ENCODE measurements at regions not wholly inside any gene's neighbourhood (a gene's known extent, or its start where the extent isn't known, plus 50 kb on each side); places are given as distances from the start of the nearest gene placed in this dataset.

DNA sequence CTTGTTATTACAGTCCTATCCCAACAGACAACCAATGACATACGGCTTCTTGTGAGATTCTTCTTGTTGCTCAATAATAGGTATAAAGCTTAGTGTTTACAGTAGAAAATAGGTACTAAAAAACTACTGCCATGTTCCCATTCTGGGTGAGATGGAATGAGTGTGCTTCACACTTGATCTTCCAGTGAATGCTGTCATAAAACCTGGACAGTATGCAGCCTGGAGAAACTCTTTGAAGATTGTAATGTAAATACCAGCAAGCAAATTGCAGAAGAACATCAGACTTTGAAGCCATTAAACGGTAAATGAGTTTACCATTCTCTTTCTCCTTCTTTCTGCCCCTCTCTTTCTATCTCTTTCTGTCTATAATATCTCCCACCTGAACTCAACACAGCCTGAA, 663.7 kb upstream of the COBL start:
- Histone ChIP-seq H3K9ac (ENCODE audit: low read length) (no peak overlapping the region), H3K27me3 (ENCODE audit: insufficient read depth, low read length) (no peaks in the 10 kb centered on the region), H3K27ac (ENCODE audit: low read depth, low read length) (no peak overlapping the region), H3K4me1 (ENCODE audit: insufficient read depth, low read length) (no peaks in the 10 kb centered on the region), H3K79me2 (ENCODE audit: insufficient read depth, low read length) (no peaks in the 10 kb centered on the region), H3K9me3 (ENCODE audit: insufficient read depth, low read depth, low read length) (no peaks in the 10 kb centered on the region), H2AFZ (ENCODE audit: low read depth, low read length) (no peak overlapping the region), H3K4me2 (ENCODE audit: low read length) (no peak overlapping the region), H3K36me3 (ENCODE audit: insufficient read depth, low read length) (no peaks in the 10 kb centered on the region), H4K20me1 (ENCODE audit: insufficient read depth, low read length) (no peaks in the 10 kb centered on the region), H3K4me3 (ENCODE audit: insufficient read depth, low read depth, low read length) (no peak overlapping the region)
- no peak overlapping the region for H3K27ac Mint-ChIP-seq (ENCODE audit: unreplicated experiment)
- H3K9me3 Mint-ChIP-seq (ENCODE audit: unreplicated experiment): no peaks in the 10 kb centered on the region
- H3K27me3 Mint-ChIP-seq (ENCODE audit: low read depth, unreplicated experiment): peaks cover 1% of the 10 kb centered on the region
- no peaks in the 10 kb centered on the region for H3K4me1 Mint-ChIP-seq (ENCODE audit: low read depth, unreplicated experiment)
- DNase-seq (ENCODE audit: low read depth) (no peak), FAIRE-seq (no peak)
- H3K36me3 Mint-ChIP-seq (ENCODE audit: low read depth, unreplicated experiment): no peaks in the 10 kb centered on the region
- TF ChIP-seq CTCF (IDR thresholded peaks at IDR 0.05; ENCODE audit: insufficient read depth, low read depth, low read length) (no peak), EZH2 (IDR thresholded peaks at IDR 0.05; ENCODE audit: insufficient read depth, low read length) (no peak)
- no peak overlapping the region for H3K4me3 Mint-ChIP-seq (ENCODE audit: unreplicated experiment)

- H2AFZ ChIP-seq (ENCODE audit: low read depth, low read length): no peak overlapping the region
- no peaks in the 10 kb centered on the region for H3K9me3 Mint-ChIP-seq (ENCODE audit: unreplicated experiment)
- H3K27me3 Mint-ChIP-seq (ENCODE audit: low read depth, unreplicated experiment): peaks cover 1% of the 10 kb centered on the region
- H3K36me3 ChIP-seq (ENCODE audit: insufficient read depth, low read length): no peaks in the 10 kb centered on the region
- no peak overlapping the region for H3K4me2 ChIP-seq (ENCODE audit: low read length)
- H3K4me3 Mint-ChIP-seq (ENCODE audit: unreplicated experiment): no peak overlapping the region
- H4K20me1 ChIP-seq (ENCODE audit: insufficient read depth, low read length): no peaks in the 10 kb centered on the region
- no peak overlapping the region for H3K4me3 ChIP-seq (ENCODE audit: insufficient read depth, low read depth, low read length)
- TF ChIP-seq EZH2 (IDR thresholded peaks at IDR 0.05; ENCODE audit: insufficient read depth, low read length) (no peak), CTCF (IDR thresholded peaks at IDR 0.05; ENCODE audit: insufficient read depth, low read depth, low read length) (no peak)
- H3K9me3 ChIP-seq (ENCODE audit: insufficient read depth, low read depth, low read length): no peaks in the 10 kb centered on the region
- H3K36me3 Mint-ChIP-seq (ENCODE audit: low read depth, unreplicated experiment): no peaks in the 10 kb centered on the region
- H3K9ac ChIP-seq (ENCODE audit: low read length): no peak overlapping the region
- H3K4me1 Mint-ChIP-seq (ENCODE audit: low read depth, unreplicated experiment): no peaks in the 10 kb centered on the region
- H3K27ac Mint-ChIP-seq (ENCODE audit: unreplicated experiment): no peak overlapping the region
- no peaks in the 10 kb centered on the region for H3K4me1 ChIP-seq (ENCODE audit: insufficient read depth, low read length)
- no peaks in the 10 kb centered on the region for H3K27me3 ChIP-seq (ENCODE audit: insufficient read depth, low read length)
- no peak for FAIRE-seq
- DNase-seq (ENCODE audit: low read depth): no peak
- no peak overlapping the region for H3K27ac ChIP-seq (ENCODE audit: low read depth, low read length)
- H3K79me2 ChIP-seq (ENCODE audit: insufficient read depth, low read length): no peaks in the 10 kb centered on the region
Observed at GRCh38 chr7:51977913-51978312, 661.3 kb upstream of the COBL start.

GRCh38 chr7:51973939-51974338, 657.3 kb upstream of the COBL start:
- peaks cover 2% of the 10 kb centered on the region for H3K9me3 Mint-ChIP-seq (ENCODE audit: unreplicated experiment)
- TF ChIP-seq CTCF (IDR thresholded peaks at IDR 0.05; ENCODE audit: insufficient read depth, low read depth, low read length) (no peak), EZH2 (IDR thresholded peaks at IDR 0.05; ENCODE audit: insufficient read depth, low read length) (no peak)
- H4K20me1 ChIP-seq (ENCODE audit: insufficient read depth, low read length): no peaks in the 10 kb centered on the region
- DNase-seq (ENCODE audit: low read depth) (no peak), FAIRE-seq (no peak)
- peaks cover 4% of the 10 kb centered on the region for H3K27me3 Mint-ChIP-seq (ENCODE audit: low read depth, unreplicated experiment)
- no peak overlapping the region for H3K27ac Mint-ChIP-seq (ENCODE audit: unreplicated experiment)
- no peak overlapping the region for H3K9ac ChIP-seq (ENCODE audit: low read length)
- H3K36me3 Mint-ChIP-seq (ENCODE audit: low read depth, unreplicated experiment): no peaks in the 10 kb centered on the region
- no peaks in the 10 kb centered on the region for H3K9me3 ChIP-seq (ENCODE audit: insufficient read depth, low read depth, low read length)
- H3K4me3 Mint-ChIP-seq (ENCODE audit: unreplicated experiment): no peak overlapping the region
- no peaks in the 10 kb centered on the region for H3K4me1 ChIP-seq (ENCODE audit: insufficient read depth, low read length)
- no peaks in the 10 kb centered on the region for H3K79me2 ChIP-seq (ENCODE audit: insufficient read depth, low read length)
- H3K4me3 ChIP-seq (ENCODE audit: insufficient read depth, low read depth, low read length): no peak overlapping the region
- H3K27me3 ChIP-seq (ENCODE audit: insufficient read depth, low read length): no peaks in the 10 kb centered on the region
- H3K4me2 ChIP-seq (ENCODE audit: low read length): no peak overlapping the region
- H3K36me3 ChIP-seq (ENCODE audit: insufficient read depth, low read length): no peaks in the 10 kb centered on the region
- no peaks in the 10 kb centered on the region for H3K4me1 Mint-ChIP-seq (ENCODE audit: low read depth, unreplicated experiment)
- no peak overlapping the region for H2AFZ ChIP-seq (ENCODE audit: low read depth, low read length)
- H3K27ac ChIP-seq (ENCODE audit: low read depth, low read length): no peak overlapping the region

Measured in astrocyte (in vitro differentiated cells and primary cell).